Central memory CD4-positive, alpha-beta T cell (primary cell): ENCODE measurements at regions not wholly inside any gene's neighbourhood (a gene's known extent, or its start where the extent isn't known, plus 50 kb on each side); places are given as distances from the start of the nearest gene placed in this dataset.

Experiments used
- DNase-seq: peaks from one replicate; pipeline ENCODE4 v3.0.0; 2022

- DNase-seq: no peak
Observed at GRCh38 chr18:77862066-77862757, 612.6 kb downstream of the GALR1 start.

- DNase-seq: no peak
Observed at GRCh38 chr18:77865853-77866252, 616.2 kb downstream of the GALR1 start.

GRCh38 chr18:77866351-77866750, 616.7 kb downstream of the GALR1 start:
- no peak for DNase-seq

- no peak for DNase-seq
Observed at GRCh38 chr18:77870199-77870598, 620.6 kb downstream of the GALR1 start.

GRCh38 chr18:77870894-77871293, 621.2 kb downstream of the GALR1 start:
- DNase-seq: no peak

GRCh38 chr18:77872166-77872565, 622.5 kb downstream of the GALR1 start:
- DNase-seq: no peak

- no peak for DNase-seq
Observed at GRCh38 chr18:77876319-77876865, 626.7 kb downstream of the GALR1 start.

- DNase-seq: no peak
Observed at GRCh38 chr18:77879829-77880228, 630.2 kb downstream of the GALR1 start.

- no peak for DNase-seq
Observed at GRCh38 chr18:77884454-77884853, 634.8 kb downstream of the GALR1 start.

GRCh38 chr18:77894060-77894459, 644.4 kb downstream of the GALR1 start:
- DNase-seq: no peak

- no peak for DNase-seq
Observed at GRCh38 chr18:77895250-77895649, 645.6 kb downstream of the GALR1 start.

- no peak for DNase-seq
Observed at GRCh38 chr18:77896586-77897252, 647.1 kb downstream of the GALR1 start.

- DNase-seq: no peak
Observed at GRCh38 chr18:77897606-77898005, 648.0 kb downstream of the GALR1 start.

- DNase-seq: peak; percentile 35
Observed at GRCh38 chr18:77899972-77900754, 650.5 kb downstream of the GALR1 start.

GRCh38 chr18:77905011-77905410, 655.4 kb downstream of the GALR1 start:
- no peak for DNase-seq

- DNase-seq: peak; percentile 0
Observed at GRCh38 chr18:77905449-77906055, 655.9 kb downstream of the GALR1 start.

GRCh38 chr18:77906103-77906892, 656.6 kb downstream of the GALR1 start:
- no peak for DNase-seq

GRCh38 chr18:77910347-77910746, 660.7 kb downstream of the GALR1 start:
- DNase-seq: no peak

GRCh38 chr18:77911971-77912605, 662.4 kb downstream of the GALR1 start:
- DNase-seq: no peak

GRCh38 chr18:77918730-77919129, 669.1 kb downstream of the GALR1 start:
- DNase-seq: no peak

- DNase-seq: no peak
Observed at GRCh38 chr18:77919923-77920322, 670.3 kb downstream of the GALR1 start.

GRCh38 chr18:77935342-77935741, 685.7 kb downstream of the GALR1 start:
- DNase-seq: no peak
